Stomach (tissue), 8 donors: ENCODE measurements at regions not wholly inside any gene's neighbourhood (a gene's known extent, or its start where the extent isn't known, plus 50 kb on each side); places are given as distances from the start of the nearest gene placed in this dataset.

Source experiments
- DNase-seq, 2 donors: peaks; one replicate each; pipeline versions ENCODE4 v3.0.0 to v3.0.0-alpha.2; 2013 to 2019
- H3K27ac ChIP-seq, 5 donors: fragments of 200-600 bp in 4 of 5; sonication (generic) in 4 of 5; one replicate each; pipeline ENCODE4 v1.5.1; 2013 to 2019; ENCODE audit warnings: mild to moderate bottlenecking in 1 of 5, moderate library complexity in 1 of 5
- H3K27me3 ChIP-seq, 3 donors: fragments of 200-600 bp; sonication (generic); one replicate each; pipeline ENCODE4 v1.5.1; 2017 to 2019; ENCODE audit warnings: mixed run types in 1 of 3
- H3K36me3 ChIP-seq, 4 donors: fragments of 200-600 bp; sonication (generic); 1 replicate in 3 of 4; 2 replicates in 1 of 4; pipeline ENCODE4 v1.5.1; 2016 to 2019
- H3K4me1 ChIP-seq, 4 donors: fragments of 200-600 bp; sonication (generic); one replicate each; pipeline ENCODE4 v1.5.1; 2016 to 2019
- H3K4me3 ChIP-seq, 4 donors: fragments of 200-600 bp; sonication (generic) in 3 of 4; one replicate each; pipeline ENCODE4 v1.5.1; 2016 to 2019; ENCODE audit warnings: mild to moderate bottlenecking in 1 of 4
- H3K9me3 ChIP-seq, 4 donors: fragments of 200-600 bp; sonication (generic); one replicate each; pipeline ENCODE4 v1.5.1; 2016 to 2019
- EP300 ChIP-seq: sonication (generic); formaldehyde crosslinking; IDR thresholded peaks from one replicate; pipeline ENCODE4 v1.6.1; 2017; ENCODE audit warnings: antibody characterized with exemption
- POLR2A ChIP-seq, 4 donors: fragments of 450-650 bp; IDR thresholded peaks; one replicate each; pipeline ENCODE4 v1.6.1; 2016; ENCODE audit warnings: antibody characterized with exemption in 4 of 4, control low read depth in 2 of 4, mild to moderate bottlenecking in 1 of 4, moderate library complexity in 1 of 4
- POLR2AphosphoS5 ChIP-seq, 3 donors: sonication (generic); formaldehyde crosslinking; IDR thresholded peaks; one replicate each; pipeline ENCODE4 v1.6.1; 2016; ENCODE audit warnings: antibody characterized with exemption in 3 of 3
- WGBS, 5 donors: extraction: QIAGEN DNeasy Blood & Tissue Kit in 3 of 5; methylation state at CpG; one replicate each; pipeline versions ENCODE4 v1.1.5 to v1.1.7; 2013 to 2018; 5-methylcytosine and 5-hydroxymethylcytosine counted together
- intact Hi-C: fragments of 100-400 bp; cut with DNase I; formaldehyde crosslinking; loops from one replicate; pipeline ENCODE4 v1.15.1; 2023; ENCODE audit warnings: low total_unique reads
- TF ChIP-seq, protein P1 (sequence below), 7 experiments: fragments of 450-650 bp in 4 of 7; fragments of 200-600 bp in 3 of 7; sonication (generic) in 3 of 7; IDR thresholded peaks; one replicate each; pipeline ENCODE4 v1.5.1; 2016 to 2019; ENCODE audit warnings: antibody characterized with exemption in 7 of 7, control low read depth in 2 of 7, mild to moderate bottlenecking in 1 of 7
- donor health status: healthy with polysubstance abuse.
- donor health status: Bipolar disorder and iron deficiency.
- donor health status: healthy.

DNA sequence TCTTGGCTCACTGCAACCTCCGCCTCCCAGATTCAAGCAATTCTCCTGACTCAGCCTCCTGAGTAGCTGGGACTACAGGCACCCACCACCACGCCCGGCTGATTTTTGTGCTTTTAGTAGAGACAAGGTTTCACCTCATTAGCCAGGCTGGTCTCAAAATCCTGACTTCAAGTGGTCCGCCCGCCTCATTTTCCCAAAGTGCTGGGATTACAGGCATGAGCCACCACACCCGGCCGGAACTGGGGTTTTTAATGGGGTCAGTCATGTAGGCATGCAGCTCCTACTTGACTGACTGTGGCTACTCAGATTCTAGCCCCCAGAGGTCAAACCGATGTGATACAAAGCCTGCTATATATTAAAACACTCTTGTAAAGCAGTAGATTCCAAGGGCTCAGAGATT, 631.7 kb downstream of the MAT2B start:
- TF ChIP-seq, protein P1, sequence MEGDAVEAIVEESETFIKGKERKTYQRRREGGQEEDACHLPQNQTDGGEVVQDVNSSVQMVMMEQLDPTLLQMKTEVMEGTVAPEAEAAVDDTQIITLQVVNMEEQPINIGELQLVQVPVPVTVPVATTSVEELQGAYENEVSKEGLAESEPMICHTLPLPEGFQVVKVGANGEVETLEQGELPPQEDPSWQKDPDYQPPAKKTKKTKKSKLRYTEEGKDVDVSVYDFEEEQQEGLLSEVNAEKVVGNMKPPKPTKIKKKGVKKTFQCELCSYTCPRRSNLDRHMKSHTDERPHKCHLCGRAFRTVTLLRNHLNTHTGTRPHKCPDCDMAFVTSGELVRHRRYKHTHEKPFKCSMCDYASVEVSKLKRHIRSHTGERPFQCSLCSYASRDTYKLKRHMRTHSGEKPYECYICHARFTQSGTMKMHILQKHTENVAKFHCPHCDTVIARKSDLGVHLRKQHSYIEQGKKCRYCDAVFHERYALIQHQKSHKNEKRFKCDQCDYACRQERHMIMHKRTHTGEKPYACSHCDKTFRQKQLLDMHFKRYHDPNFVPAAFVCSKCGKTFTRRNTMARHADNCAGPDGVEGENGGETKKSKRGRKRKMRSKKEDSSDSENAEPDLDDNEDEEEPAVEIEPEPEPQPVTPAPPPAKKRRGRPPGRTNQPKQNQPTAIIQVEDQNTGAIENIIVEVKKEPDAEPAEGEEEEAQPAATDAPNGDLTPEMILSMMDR (IDR thresholded peaks at IDR 0.05) = no peak
- TF ChIP-seq POLR2AphosphoS5 (IDR thresholded peaks at IDR 0.05) = no peak
- no peak for TF ChIP-seq POLR2A (IDR thresholded peaks at IDR 0.05)
- no peak for TF ChIP-seq EP300
- 95 to 98% (median 96%) methylated on average over 8 of the region's 8 CpGs for WGBS, 5 donors
- H3K9me3 ChIP-seq = peaks cover 6 to 12% (median 7%) of the 10 kb centered on the region in 4 donors
- DNase-seq = no peak
- no peak overlapping the region for H3K4me3 ChIP-seq
- H3K27ac ChIP-seq = no peak overlapping the region
- no peaks in the 10 kb centered on the region for H3K27me3 ChIP-seq
- intact Hi-C loops = no loop called here
- no peaks in the 10 kb centered on the region for H3K36me3 ChIP-seq
- no peaks in the 10 kb centered on the region for H3K4me1 ChIP-seq

DNA sequence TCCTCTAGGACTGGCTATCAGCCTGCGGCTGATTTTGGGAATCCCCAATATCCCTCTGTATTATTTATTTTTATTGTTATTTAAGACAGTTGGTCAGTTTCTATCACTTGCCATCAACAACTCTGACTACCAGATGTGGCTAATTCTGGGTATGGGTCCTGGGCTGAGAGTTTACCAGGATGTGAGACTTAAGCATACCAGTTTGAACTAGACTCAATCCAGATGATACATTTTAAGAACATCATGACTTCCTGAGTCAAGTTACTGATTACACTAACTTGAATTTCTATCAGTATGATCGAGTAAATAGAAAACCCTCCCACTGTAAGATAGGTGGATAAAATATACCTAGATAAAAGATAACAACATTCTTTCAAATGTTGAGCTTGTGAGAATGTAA, 634.0 kb downstream of the MAT2B start:
- 71 to 86% (median 77%) methylated on average over 2 of the region's 2 CpGs for WGBS, 5 donors

DNA sequence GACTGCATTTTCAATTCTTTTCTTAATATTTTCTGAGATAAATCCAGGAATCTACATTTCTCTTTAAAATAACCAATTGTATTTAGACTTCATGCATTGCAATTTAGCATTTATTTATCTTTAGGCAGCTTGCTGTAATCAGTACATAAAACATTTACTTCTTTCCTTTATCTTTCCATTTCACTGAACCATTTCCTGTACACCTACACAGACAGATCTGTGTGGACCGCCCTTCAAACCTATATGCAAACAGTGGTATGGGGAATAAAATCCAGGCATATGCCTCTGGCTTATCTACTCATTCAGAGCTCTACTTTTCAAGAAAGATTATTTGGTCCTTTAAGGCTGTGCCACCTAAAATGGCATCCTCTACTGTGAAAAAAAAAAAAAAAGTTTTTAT, 640.0 kb downstream of the MAT2B start:
- Histone ChIP-seq H3K36me3 (no peaks in the 10 kb centered on the region), H3K4me3 (no peak overlapping the region), H3K27me3 (no peaks in the 10 kb centered on the region), H3K4me1 (no peaks in the 10 kb centered on the region), H3K9me3 (no peaks in the 10 kb centered on the region), H3K27ac (no peak overlapping the region)
- no peak for TF ChIP-seq POLR2A (IDR thresholded peaks at IDR 0.05)
- TF ChIP-seq POLR2AphosphoS5 (IDR thresholded peaks at IDR 0.05) = no peak
- TF ChIP-seq, protein P1 (IDR thresholded peaks at IDR 0.05) = no peak
- no peak for TF ChIP-seq EP300
- no peak for DNase-seq
- intact Hi-C loops = no loop called here
- WGBS, 5 donors = 32 to 65% (median 50%) methylated on average over 1 of the region's 1 CpG

More for the DNA sequence above, 634.0 kb downstream of the MAT2B start:
- TF ChIP-seq, protein P1 (IDR thresholded peaks at IDR 0.05) = no peak
- no peak for TF ChIP-seq POLR2AphosphoS5 (IDR thresholded peaks at IDR 0.05)
- TF ChIP-seq POLR2A (IDR thresholded peaks at IDR 0.05) = no peak
- no peak for TF ChIP-seq EP300
- no peaks in the 10 kb centered on the region for H3K4me1 ChIP-seq
- H3K27me3 ChIP-seq = no peaks in the 10 kb centered on the region
- no peaks in the 10 kb centered on the region for H3K36me3 ChIP-seq
- no peaks in the 10 kb centered on the region for H3K9me3 ChIP-seq
- no peak for DNase-seq
- intact Hi-C loops = no loop called here
- no peak overlapping the region for H3K4me3 ChIP-seq
- H3K27ac ChIP-seq = no peak overlapping the region

DNA sequence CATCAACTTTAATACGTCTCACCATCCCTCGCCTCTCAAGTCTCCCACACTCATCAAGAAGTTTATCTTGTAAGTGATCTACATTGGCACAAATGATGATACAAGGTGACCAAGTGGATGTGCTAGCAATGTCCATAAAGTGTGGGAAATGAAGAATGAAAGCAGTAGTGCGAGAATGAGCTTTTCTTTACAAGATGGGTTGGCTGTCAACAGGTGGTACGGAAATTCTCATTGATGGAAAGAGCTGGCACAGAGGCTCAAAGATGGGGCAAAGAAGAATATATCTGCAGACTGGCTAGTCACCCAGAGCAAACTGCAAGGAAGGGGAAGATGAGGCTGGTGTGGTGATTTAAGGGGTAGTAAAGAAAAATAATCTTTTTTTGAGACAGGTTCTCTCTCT, 640.8 kb downstream of the MAT2B start:
- no peak for DNase-seq
- 90 to 95% (median 94%) methylated on average over 4 of the region's 4 CpGs for WGBS, 5 donors

More for the DNA sequence above, 640.8 kb downstream of the MAT2B start:
- no peaks in the 10 kb centered on the region for H3K4me1 ChIP-seq
- H3K36me3 ChIP-seq = no peaks in the 10 kb centered on the region
- H3K27ac ChIP-seq = no peak overlapping the region
- intact Hi-C loops = no loop called here
- TF ChIP-seq POLR2AphosphoS5 (IDR thresholded peaks at IDR 0.05) (no peak), POLR2A (IDR thresholded peaks at IDR 0.05) (no peak), EP300 (no peak)
- TF ChIP-seq, protein P1 (IDR thresholded peaks at IDR 0.05) = no peak
- H3K4me3 ChIP-seq = no peak overlapping the region
- H3K27me3 ChIP-seq = no peaks in the 10 kb centered on the region
- H3K9me3 ChIP-seq = no peaks in the 10 kb centered on the region
